OCI-LY3 (cell line): ENCODE measurements at regions not wholly inside any gene's neighbourhood (a gene's known extent, or its start where the extent isn't known, plus 50 kb on each side); places are given as distances from the start of the nearest gene placed in this dataset.
"Not testable (repeated sequence)": the region's sequence is repeated elsewhere in the genome, so short reads cannot be mapped to it uniquely, and the experiment has no call there.

ENCODE experiments used
- H2AFZ ChIP-seq: fragments of 200-600, 300-600 bp; shearing (Covaris generic); 2 replicates; pipeline ENCODE4 v1.6.0; 2014; ENCODE audit warnings: antibody characterized with exemption, low read depth, low read length
- H3K27ac ChIP-seq: fragments of 200-600, 300-600 bp; sonication (generic); 2 replicates; pipeline ENCODE4 v1.5.1; 2014; ENCODE audit warnings: mild to moderate bottlenecking, low read length, moderate library complexity, mixed read lengths
- H3K27me3 ChIP-seq: fragments of 200-600, 300-600 bp; sonication (generic); 2 replicates; pipeline ENCODE4 v1.6.1; 2014; ENCODE audit warnings: low read depth, low read length, mixed read lengths
- H3K36me3 ChIP-seq: fragments of 200-600, 300-600 bp; sonication (generic); replicated peaks from 2 replicates; pipeline ENCODE3; 2014; ENCODE audit warnings: low read depth, low read length, mixed read lengths
- H3K4me1 ChIP-seq: fragments of 300-600, 200-600 bp; sonication (generic); 2 replicates; pipeline ENCODE4 v1.6.1; 2014; ENCODE audit warnings: low read length, mixed read lengths
- H3K4me2 ChIP-seq: fragments of 200-600, 300-600 bp; sonication (generic); 2 replicates; pipeline ENCODE4 v1.6.1; 2014; ENCODE audit warnings: low read length, mixed read lengths
- H3K4me3 ChIP-seq: fragments of 300-600, 200-600 bp; sonication (generic); 2 replicates; pipeline ENCODE4 v1.5.1; 2014; ENCODE audit warnings: antibody characterized with exemption, mild to moderate bottlenecking, low read length, moderate library complexity
- H3K79me2 ChIP-seq: fragments of 300-600, 200-600 bp; shearing (Covaris generic); 2 replicates; pipeline ENCODE4 v1.6.1; 2014; ENCODE audit warnings: mild to moderate bottlenecking, low read length, mixed read lengths
- H3K9ac ChIP-seq: fragments of 300-600, 200-600 bp; shearing (Covaris generic); 2 replicates; pipeline ENCODE4 v1.6.0; 2014; ENCODE audit warnings: mild to moderate bottlenecking, low read length, moderate library complexity
- H3K9me3 ChIP-seq: fragments of 200-600, 300-600 bp; shearing (Covaris generic); 2 replicates; pipeline ENCODE4 v1.6.1; 2014; ENCODE audit warnings: low read length, mixed read lengths; ENCODE audit not compliant: insufficient read depth
- H4K20me1 ChIP-seq: fragments of 200-600, 300-600 bp; sonication (generic); 2 replicates; pipeline ENCODE4 v1.6.1; 2016; ENCODE audit warnings: low read length, mixed read lengths; ENCODE audit not compliant: insufficient read depth
- EZH2phosphoT487 ChIP-seq: fragments of 200-600 bp; shearing (Covaris generic); IDR thresholded peaks from 2 replicates; pipeline ENCODE4 v1.6.1; 2018; ENCODE audit warnings: antibody characterized with exemption, mixed run types, low read depth
- TF ChIP-seq, protein P1 (sequence below): fragments of 200-600, 300-600 bp; sonication (generic); IDR thresholded peaks from 2 replicates; pipeline ENCODE4 v1.5.1; 2014; ENCODE audit warnings: antibody characterized with exemption, low read length, low read depth

DNA sequence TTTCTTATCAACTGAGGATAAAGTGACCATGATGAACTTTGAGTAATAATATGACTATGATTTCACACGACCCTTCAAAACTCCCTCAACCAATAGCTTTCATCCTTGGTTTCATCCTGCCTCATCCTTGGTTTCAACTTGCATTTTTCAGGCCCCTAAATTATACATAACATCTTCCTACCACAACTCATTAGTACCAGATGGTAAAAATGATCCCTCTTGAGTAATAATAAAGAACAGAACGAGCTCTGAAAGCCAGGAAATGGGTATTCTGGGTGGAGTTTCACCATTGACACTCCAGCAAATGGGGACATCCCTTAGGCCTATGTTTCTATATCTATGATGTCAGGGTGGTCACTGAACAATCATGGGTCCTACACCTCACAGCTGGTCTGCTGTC, 72.1 kb upstream of the LMNTD1 start:
- Histone ChIP-seq H3K4me2 (no peak overlapping the region), H3K27ac (no peak overlapping the region), H3K9me3 (0 out of 2 replicates have a peak, but pooled peaks cover 3% of the 10 kb centered on the region), H3K27me3 (no peaks in the 10 kb centered on the region), H3K4me1 (no peaks in the 10 kb centered on the region), H2AFZ (0 out of 2 replicates have a peak overlapping the region, but pooled peaks have one; percentile 33), H3K36me3 (no peaks in the 10 kb centered on the region), H3K79me2 (no peaks in the 10 kb centered on the region), H3K4me3 (no peak overlapping the region), H4K20me1 (no peaks in the 10 kb centered on the region), H3K9ac (no peak overlapping the region)
- no peak for TF ChIP-seq EZH2phosphoT487
- TF ChIP-seq, protein P1, sequence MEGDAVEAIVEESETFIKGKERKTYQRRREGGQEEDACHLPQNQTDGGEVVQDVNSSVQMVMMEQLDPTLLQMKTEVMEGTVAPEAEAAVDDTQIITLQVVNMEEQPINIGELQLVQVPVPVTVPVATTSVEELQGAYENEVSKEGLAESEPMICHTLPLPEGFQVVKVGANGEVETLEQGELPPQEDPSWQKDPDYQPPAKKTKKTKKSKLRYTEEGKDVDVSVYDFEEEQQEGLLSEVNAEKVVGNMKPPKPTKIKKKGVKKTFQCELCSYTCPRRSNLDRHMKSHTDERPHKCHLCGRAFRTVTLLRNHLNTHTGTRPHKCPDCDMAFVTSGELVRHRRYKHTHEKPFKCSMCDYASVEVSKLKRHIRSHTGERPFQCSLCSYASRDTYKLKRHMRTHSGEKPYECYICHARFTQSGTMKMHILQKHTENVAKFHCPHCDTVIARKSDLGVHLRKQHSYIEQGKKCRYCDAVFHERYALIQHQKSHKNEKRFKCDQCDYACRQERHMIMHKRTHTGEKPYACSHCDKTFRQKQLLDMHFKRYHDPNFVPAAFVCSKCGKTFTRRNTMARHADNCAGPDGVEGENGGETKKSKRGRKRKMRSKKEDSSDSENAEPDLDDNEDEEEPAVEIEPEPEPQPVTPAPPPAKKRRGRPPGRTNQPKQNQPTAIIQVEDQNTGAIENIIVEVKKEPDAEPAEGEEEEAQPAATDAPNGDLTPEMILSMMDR, result no peak

DNA sequence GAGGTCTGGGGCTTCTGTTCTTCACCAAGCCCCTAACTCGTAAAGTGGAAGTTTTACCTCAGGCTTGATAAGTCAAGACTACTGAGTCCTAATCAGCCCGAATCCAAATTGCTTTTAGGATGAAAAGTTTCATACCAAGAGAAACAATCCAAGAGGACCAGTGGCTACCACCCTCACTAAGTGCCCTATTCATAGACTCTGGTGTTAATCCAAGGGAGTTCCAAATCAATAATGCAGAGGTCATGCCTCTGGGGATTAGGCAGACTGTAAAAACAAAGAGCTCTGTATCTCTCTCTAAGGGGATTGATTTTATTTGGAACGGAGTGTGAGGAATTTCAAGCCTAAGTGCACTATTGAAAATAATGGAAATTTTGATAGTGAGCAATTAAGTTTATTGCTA, 76.3 kb upstream of the LMNTD1 start:
- Histone ChIP-seq H3K9me3 (0 out of 2 replicates have a peak, but pooled peaks cover 3% of the 10 kb centered on the region), H3K9ac (no peak overlapping the region), H3K27ac (no peak overlapping the region), H3K4me2 (no peak overlapping the region), H4K20me1 (no peaks in the 10 kb centered on the region), H3K27me3 (no peaks in the 10 kb centered on the region), H3K4me3 (no peak overlapping the region), H3K79me2 (no peaks in the 10 kb centered on the region), H3K36me3 (no peaks in the 10 kb centered on the region), H2AFZ (no peak overlapping the region), H3K4me1 (no peaks in the 10 kb centered on the region)
- TF ChIP-seq EZH2phosphoT487, result no peak
- TF ChIP-seq, protein P1, result no peak

DNA sequence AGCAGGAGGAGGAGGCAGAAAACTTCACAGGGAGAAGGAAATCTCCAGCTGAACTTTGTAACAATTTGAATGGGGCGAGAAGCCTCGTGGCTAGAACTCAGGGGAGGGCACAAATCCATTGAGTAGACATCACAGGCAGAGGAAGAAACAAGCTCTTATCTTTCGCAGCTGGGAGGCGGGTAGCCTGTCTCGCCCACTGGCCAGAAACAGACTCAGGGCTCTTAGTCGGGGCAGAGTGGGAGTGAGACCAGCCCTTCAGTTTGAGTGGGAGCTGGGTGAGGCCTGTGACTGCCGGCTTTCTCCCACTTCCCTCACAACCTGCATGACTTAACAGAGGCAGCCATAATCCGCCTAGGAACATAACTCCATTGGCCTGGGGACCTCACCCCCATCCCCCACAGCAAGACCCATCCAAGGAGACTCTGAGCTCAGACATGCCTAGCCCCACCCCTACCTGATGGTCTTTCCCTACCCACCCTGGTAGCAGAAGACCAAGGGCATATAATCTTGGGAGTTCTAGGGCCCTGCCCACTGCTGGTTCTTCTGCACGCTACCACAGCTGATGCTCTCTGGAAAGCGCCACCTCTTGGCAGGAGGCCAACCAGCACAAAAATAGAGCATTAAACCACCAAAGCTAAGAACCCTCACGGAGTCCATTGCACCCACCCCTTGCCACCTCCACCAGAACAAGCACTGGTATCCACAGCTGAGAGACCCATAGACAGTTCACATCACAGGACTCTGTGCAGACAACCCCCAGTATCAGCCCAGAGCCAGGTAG, 77.8 kb upstream of the LMNTD1 start:
- H2AFZ ChIP-seq, H3K79me2 ChIP-seq, H3K9ac ChIP-seq, H4K20me1 ChIP-seq, H3K4me1 ChIP-seq, H3K4me3 ChIP-seq, H3K27me3 ChIP-seq, H3K27ac ChIP-seq, H3K4me2 ChIP-seq, H3K9me3 ChIP-seq, H3K36me3 ChIP-seq: not testable (repeated sequence)

DNA sequence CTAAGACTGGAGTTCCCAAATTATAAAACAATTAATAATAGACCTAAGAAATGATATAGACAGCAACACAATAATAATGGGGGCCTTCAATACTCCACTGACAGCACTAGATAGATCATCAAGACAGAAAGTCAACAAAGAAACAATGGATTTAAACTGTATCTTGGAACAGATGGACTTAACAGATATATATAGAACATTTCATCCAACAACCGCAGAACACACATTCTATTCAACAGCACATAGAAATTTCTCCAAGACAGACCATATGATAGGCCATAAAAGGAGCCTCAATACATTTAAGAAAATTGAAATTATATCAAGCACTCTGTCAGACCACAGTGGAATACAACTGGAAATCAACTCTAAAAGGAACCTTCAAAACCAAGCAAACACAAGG, 80.1 kb upstream of the LMNTD1 start:
- H3K27ac ChIP-seq, H3K27me3 ChIP-seq, H3K9me3 ChIP-seq, H3K79me2 ChIP-seq, H3K36me3 ChIP-seq, H3K4me2 ChIP-seq, H2AFZ ChIP-seq, H3K4me3 ChIP-seq, H3K9ac ChIP-seq, H3K4me1 ChIP-seq, H4K20me1 ChIP-seq: not testable (repeated sequence)

DNA sequence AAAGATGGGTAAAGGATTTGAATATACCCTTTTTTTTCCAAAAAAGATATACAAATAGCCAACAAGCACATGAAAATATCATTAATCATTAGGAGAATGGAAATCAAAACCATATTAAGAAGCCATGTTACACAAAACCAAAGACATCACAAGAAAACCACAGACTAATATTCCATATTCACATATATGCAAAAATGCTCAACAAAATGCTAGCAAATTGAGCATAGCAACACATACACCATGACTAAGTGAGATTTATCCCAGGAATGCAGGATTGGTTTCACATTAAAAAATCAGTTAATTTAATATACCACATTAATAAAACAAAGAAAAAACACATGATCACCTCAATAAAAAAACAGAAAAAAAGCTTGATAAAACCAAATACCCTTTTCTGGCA, 84.7 kb upstream of the LMNTD1 start:
- H3K27ac ChIP-seq, result no peak overlapping the region
- no peaks in the 10 kb centered on the region for H3K79me2 ChIP-seq
- H3K4me1 ChIP-seq, result no peaks in the 10 kb centered on the region
- no peaks in the 10 kb centered on the region for H3K9me3 ChIP-seq
- no peak overlapping the region for H3K9ac ChIP-seq
- no peak overlapping the region for H2AFZ ChIP-seq
- H3K4me2 ChIP-seq, result no peak overlapping the region
- H3K4me3 ChIP-seq, result no peak overlapping the region
- no peaks in the 10 kb centered on the region for H4K20me1 ChIP-seq
- TF ChIP-seq EZH2phosphoT487, result no peak
- TF ChIP-seq, protein P1, result no peak
- H3K36me3 ChIP-seq, result no peaks in the 10 kb centered on the region
- no peaks in the 10 kb centered on the region for H3K27me3 ChIP-seq
